ENCODE measurements at regions not wholly inside any gene's neighbourhood (a gene's known extent, or its start where the extent isn't known, plus 50 kb on each side); places are given as distances from the start of the nearest gene placed in this dataset.

GRCh38 chr4:12145768-12146167, 717.1 kb upstream of the HS3ST1 start:
- ATAC-seq, result no peak
- H3K4me3 ChIP-seq (replicated peaks in 1 of 2; ENCODE audit: low read depth in 1 of 2, low read length in 2 of 2), result no peak overlapping the region
- no peaks in the 10 kb centered on the region for H3K27me3 ChIP-seq (ENCODE audit: insufficient read depth, low read length)
- no peaks in the 10 kb centered on the region for H4K20me1 ChIP-seq (ENCODE audit: insufficient read depth)
- ChIA-PET POLR2A (no interaction called here), CTCF (no interaction called here), RAD21 (ENCODE audit: low non-redundant PET in 1 of 2, low total read pairs in 2 of 2, uncharacterized antibody in 2 of 2, unreplicated experiment in 2 of 2) (no interaction called here)
- TF ChIP-seq ATF3 (IDR thresholded peaks at IDR 0.05) (no peak), ELF1 (IDR thresholded peaks at IDR 0.05; ENCODE audit: borderline replicate concordance, low read depth) (no peak), POLR2A (IDR thresholded peaks at IDR 0.05; ENCODE audit: borderline replicate concordance, extremely low read depth, insufficient read depth, insufficient read length) (no peak), REST (IDR thresholded peaks at IDR 0.05; ENCODE audit: low read depth) (no peak), EZH2phosphoT487 (IDR thresholded peaks at IDR 0.05; ENCODE audit: borderline replicate concordance) (no peak), JUND (IDR thresholded peaks at IDR 0.05) (no peak), TCF7L2 (IDR thresholded peaks at IDR 0.05; ENCODE audit: borderline replicate concordance, extremely low read depth, insufficient read depth, insufficient read length) (no peak), ZFX (IDR thresholded peaks at IDR 0.05) (no peak), CBX3 (IDR thresholded peaks at IDR 0.05; ENCODE audit: low read depth) (no peak), EGR1 (IDR thresholded peaks at IDR 0.05; ENCODE audit: low read depth) (no peak), RAD21 (IDR thresholded peaks at IDR 0.05; ENCODE audit: low read depth) (no peak), SRF (IDR thresholded peaks at IDR 0.05; ENCODE audit: low read depth) (no peak), POLR2AphosphoS5 (IDR thresholded peaks at IDR 0.05; ENCODE audit: low read depth, low read length) (no peak), CEBPB (IDR thresholded peaks at IDR 0.05; ENCODE audit: low read depth) (no peak), SP1 (IDR thresholded peaks at IDR 0.05; ENCODE audit: low read depth) (no peak), ZBTB33 (IDR thresholded peaks at IDR 0.05; ENCODE audit: extremely low read depth, insufficient replicate concordance, low read length) (no peak), SIN3A (IDR thresholded peaks at IDR 0.05; ENCODE audit: low read depth) (no peak)
- DNase-seq (ENCODE audit: low read depth, low spot score), result no peak
- no peaks in the 10 kb centered on the region for H3K9me3 ChIP-seq (ENCODE audit: control insufficient read depth in 1 of 2, insufficient read depth in 1 of 2, low read depth in 1 of 2, low read length in 2 of 2)
- no TSS peak for BruUV-seq (replicated peaks)
- H2AFZ ChIP-seq (ENCODE audit: low read depth, low read length, poor library complexity, severe bottlenecking), result no peak overlapping the region
- H3K9me2 ChIP-seq (ENCODE audit: insufficient read depth), result no peaks in the 10 kb centered on the region
- H3K27ac ChIP-seq (ENCODE audit: low read depth, low read length), result no peak overlapping the region
- intact Hi-C loops (cut with micrococcal nuclease), result no loop called here
- no peak overlapping the region for H3K9ac ChIP-seq (ENCODE audit: low read length)
- H3K36me3 ChIP-seq (ENCODE audit: control insufficient read depth in 1 of 2, insufficient read depth in 2 of 2, low read length in 2 of 2), result no peaks in the 10 kb centered on the region
- no peak overlapping the region for H3K4me2 ChIP-seq (ENCODE audit: low read length)
- no peaks in the 10 kb centered on the region for H3K79me2 ChIP-seq (ENCODE audit: insufficient read depth, low read length)
- no peaks in the 10 kb centered on the region for H3K4me1 ChIP-seq (ENCODE audit: control insufficient read depth in 1 of 2, insufficient read depth in 2 of 2, low read length in 2 of 2)
